Bronchial epithelial cell (primary cell): ENCODE measurements at regions not wholly inside any gene's neighbourhood (a gene's known extent, or its start where the extent isn't known, plus 50 kb on each side); places are given as distances from the start of the nearest gene placed in this dataset.

Source experiments
- DNase-seq: peaks from one replicate; pipeline ENCODE4 v3.0.0-alpha.2; 2010; ENCODE audit warnings: low read depth
- FAIRE-seq: peaks from 2 replicates; lab custom pipeline; 2011; peaks lifted over from hg19 to GRCh38; lab: Jason Lieb, UNC
- H3K27me3 ChIP-seq: 2 replicates; pipeline ENCODE4 v1.5.1; 2011; ENCODE audit warnings: low read length; ENCODE audit not compliant: control insufficient read depth, insufficient read depth
- H3K36me3 ChIP-seq: 2 replicates; pipeline ENCODE4 v1.5.1; 2011; ENCODE audit warnings: low read length; ENCODE audit not compliant: control insufficient read depth, insufficient read depth
- H3K4me3 ChIP-seq: 2 replicates; pipeline ENCODE4 v1.5.1; 2011; ENCODE audit warnings: mild to moderate bottlenecking, low read depth, low read length, control low read depth
- CTCF ChIP-seq: IDR thresholded peaks from 2 replicates; pipeline ENCODE4 v1.5.1; 2011; ENCODE audit warnings: mild to moderate bottlenecking, moderate library complexity, low read length, control low read depth, inconsistent platforms; ENCODE audit not compliant: insufficient read depth, severe bottlenecking

DNA sequence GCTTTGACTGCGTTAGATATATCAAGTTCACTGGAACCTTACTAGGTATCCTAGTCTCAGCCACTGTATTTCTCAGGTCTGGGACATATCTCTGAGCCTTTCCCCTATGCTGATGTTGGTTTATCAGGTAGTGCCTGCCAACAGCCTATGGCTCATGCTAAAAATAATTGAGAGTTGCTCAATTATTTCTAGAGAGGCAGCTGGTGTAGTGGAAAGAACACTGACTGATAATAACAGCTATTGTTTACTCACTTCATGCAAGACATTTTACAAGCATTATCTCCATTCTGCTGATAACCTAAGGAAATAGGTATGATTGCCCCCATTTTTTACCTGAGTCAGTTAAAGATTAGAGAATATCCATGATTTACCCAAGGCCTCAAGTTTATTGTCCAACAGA, 231.4 kb downstream of the LRRN1 start:
- Histone ChIP-seq H3K36me3 (no peaks in the 10 kb centered on the region), H3K4me3 (no peak overlapping the region), H3K27me3 (no peaks in the 10 kb centered on the region)
- DNase-seq: no peak
- TF ChIP-seq CTCF: no peak
- no peak for FAIRE-seq

GRCh38 chr3:4033296-4033695, 234.1 kb downstream of the LRRN1 start:
- FAIRE-seq (no peak), DNase-seq (no peak)
- Histone ChIP-seq H3K27me3 (no peaks in the 10 kb centered on the region), H3K4me3 (no peak overlapping the region), H3K36me3 (no peaks in the 10 kb centered on the region)
- no peak for TF ChIP-seq CTCF

- no peak for TF ChIP-seq CTCF
- Histone ChIP-seq H3K27me3 (no peaks in the 10 kb centered on the region), H3K36me3 (no peaks in the 10 kb centered on the region), H3K4me3 (no peak overlapping the region)
- FAIRE-seq (no peak), DNase-seq (no peak)
Observed at GRCh38 chr3:4036046-4036445, 236.8 kb downstream of the LRRN1 start.

DNA sequence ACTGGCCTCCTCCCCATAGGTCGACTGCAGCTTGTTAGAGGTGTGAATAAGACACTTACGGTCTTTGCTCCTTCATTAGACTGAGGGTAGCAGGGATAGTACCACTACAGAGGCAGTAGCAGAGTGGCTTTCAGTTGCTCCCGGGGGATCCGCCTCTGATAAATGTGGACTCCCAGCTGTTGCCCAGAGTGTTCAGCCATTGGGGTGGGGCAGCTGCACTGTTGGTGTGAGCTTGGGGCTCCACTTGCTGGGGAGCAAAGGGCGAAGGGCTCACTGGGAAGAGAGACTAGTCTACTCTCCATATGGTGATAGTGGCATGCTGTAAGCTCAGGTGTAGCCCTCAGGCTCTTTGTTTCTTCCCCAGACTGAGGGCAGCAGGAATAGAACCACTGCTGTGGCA, 239.1 kb downstream of the LRRN1 start:
- no peak for TF ChIP-seq CTCF
- Histone ChIP-seq H3K4me3 (no peak overlapping the region), H3K36me3 (no peaks in the 10 kb centered on the region), H3K27me3 (no peaks in the 10 kb centered on the region)
- no peak for FAIRE-seq
- DNase-seq: no peak

DNA sequence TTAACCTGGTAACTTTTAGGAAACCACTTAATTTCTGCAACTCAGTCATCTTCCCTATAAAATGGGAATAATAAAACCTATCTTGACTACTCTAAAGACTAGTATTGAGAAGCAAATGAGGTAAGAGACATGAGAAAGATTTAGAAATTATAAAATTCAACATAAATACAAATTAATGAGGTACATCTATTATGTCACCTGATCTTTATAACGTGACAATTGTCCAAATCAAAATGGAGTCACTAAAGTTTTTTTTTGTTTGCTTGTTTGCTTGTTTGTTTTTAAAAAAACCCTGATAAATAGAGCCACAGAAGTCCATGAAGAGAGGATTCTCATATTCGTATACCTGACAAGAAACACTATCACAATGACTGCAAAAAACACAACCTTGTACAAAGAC, 242.8 kb downstream of the LRRN1 start:
- Histone ChIP-seq H3K27me3 (no peaks in the 10 kb centered on the region), H3K36me3 (no peaks in the 10 kb centered on the region), H3K4me3 (no peak overlapping the region)
- FAIRE-seq: no peak
- no peak for TF ChIP-seq CTCF
- no peak for DNase-seq

GRCh38 chr3:4042869-4043268, 243.6 kb downstream of the LRRN1 start:
- DNase-seq (no peak), FAIRE-seq (no peak)
- no peak for TF ChIP-seq CTCF
- H3K4me3 ChIP-seq: no peak overlapping the region
- H3K36me3 ChIP-seq: no peaks in the 10 kb centered on the region
- H3K27me3 ChIP-seq: no peaks in the 10 kb centered on the region
